SU-DHL-6 (cell line): ENCODE measurements at regions not wholly inside any gene's neighbourhood (a gene's known extent, or its start where the extent isn't known, plus 50 kb on each side); places are given as distances from the start of the nearest gene placed in this dataset.

Experiments used
- H2AFZ ChIP-seq: fragments of 200-600 bp; sonication (generic); 2 replicates; pipeline ENCODE4 v1.6.1; 2014; ENCODE audit warnings: low read depth, mild to moderate bottlenecking, moderate library complexity, mixed read lengths, antibody characterized with exemption, low read length; ENCODE audit not compliant: severe bottlenecking
- H3F3A ChIP-seq: fragments of 200-600 bp; shearing (Covaris generic); 2 replicates; pipeline ENCODE4 v1.6.0; 2016; ENCODE audit warnings: antibody characterized with exemption, mild to moderate bottlenecking; ENCODE audit not compliant: insufficient read depth
- H3K27ac ChIP-seq: fragments of 200-600 bp; sonication (generic); 2 replicates; pipeline ENCODE4 v1.5.1; 2016; ENCODE audit warnings: low read depth, mild to moderate bottlenecking, low read length, moderate library complexity, mixed read lengths
- H3K27me3 ChIP-seq: fragments of 200-600 bp; sonication (generic), shearing (Covaris generic); 2 replicates; pipeline ENCODE4 v1.6.0; 2014; ENCODE audit warnings: mild to moderate bottlenecking, low read length
- H3K36me3 ChIP-seq: fragments of 200-600 bp; sonication (generic); 2 replicates; pipeline ENCODE4 v1.6.1; 2014; ENCODE audit warnings: mild to moderate bottlenecking, low read length, mixed read lengths
- H3K4me2 ChIP-seq: fragments of 300-600, 200-600 bp; shearing (Covaris generic), sonication (generic); 2 replicates; pipeline ENCODE4 v1.6.0; 2014; ENCODE audit warnings: low read length, low read depth, mild to moderate bottlenecking; ENCODE audit not compliant: poor library complexity, severe bottlenecking
- H3K4me3 ChIP-seq: fragments of 200-600 bp; sonication (generic); 2 replicates; pipeline ENCODE4 v1.5.1; 2014; ENCODE audit warnings: antibody characterized with exemption, low read length, mild to moderate bottlenecking, mixed read lengths; ENCODE audit not compliant: insufficient read depth, poor library complexity, severe bottlenecking
- H3K79me2 ChIP-seq: fragments of 200-600 bp; sonication (generic); 2 replicates; pipeline ENCODE4 v1.6.1; 2014; ENCODE audit warnings: mild to moderate bottlenecking, low read length, moderate library complexity; ENCODE audit not compliant: insufficient read depth
- H3K9ac ChIP-seq: fragments of 200-600 bp; sonication (generic); 2 replicates; pipeline ENCODE4 v1.7.0; 2014; ENCODE audit warnings: mild to moderate bottlenecking, low read length
- H3K9me2 ChIP-seq: fragments of 200-600 bp; sonication (generic); replicated peaks from 2 replicates; pipeline ENCODE4 v1.6.1; 2014; ENCODE audit warnings: low read length; ENCODE audit not compliant: insufficient read depth
- H3K9me3 ChIP-seq: fragments of 200-600 bp; sonication (generic); 2 replicates; pipeline ENCODE4 v1.6.1; 2014; ENCODE audit warnings: low read length, mixed read lengths; ENCODE audit not compliant: insufficient read depth
- H4K20me1 ChIP-seq: fragments of 200-600 bp; sonication (generic); 2 replicates; pipeline ENCODE4 v1.6.1; 2014; ENCODE audit warnings: low read depth, mild to moderate bottlenecking, antibody characterized with exemption, low read length, moderate library complexity, mixed read lengths
- EZH2phosphoT487 ChIP-seq: fragments of 200-600 bp; sonication (generic), shearing (Covaris generic); conservative IDR thresholded peaks from 2 replicates; pipeline ENCODE4 v1.6.1; 2018; ENCODE audit warnings: mild to moderate bottlenecking, antibody characterized with exemption, low read length, moderate library complexity, mixed read lengths
- TF ChIP-seq, protein P1 (sequence below): fragments of 200-600 bp; sonication (generic); IDR thresholded peaks from one replicate; pipeline ENCODE4 v1.5.1; 2017; ENCODE audit warnings: antibody characterized with exemption, mild to moderate bottlenecking, low read length, moderate library complexity; ENCODE audit not compliant: insufficient read depth, poor library complexity, severe bottlenecking

- Histone ChIP-seq H3K27ac (no peak overlapping the region), H3K9me3 (no peaks in the 10 kb centered on the region), H3K9ac (no peak overlapping the region), H3K4me3 (no peak overlapping the region), H3K36me3 (no peaks in the 10 kb centered on the region), H3K9me2 (no peaks in the 10 kb centered on the region; the same call in 1 of the 2 replicates), H2AFZ (no peak overlapping the region), H3F3A (no peaks in the 10 kb centered on the region), H3K27me3 (no peaks in the 10 kb centered on the region), H4K20me1 (no peaks in the 10 kb centered on the region), H3K4me2 (no peak overlapping the region), H3K79me2 (no peaks in the 10 kb centered on the region)
- no peak for TF ChIP-seq EZH2phosphoT487
- TF ChIP-seq, protein P1, sequence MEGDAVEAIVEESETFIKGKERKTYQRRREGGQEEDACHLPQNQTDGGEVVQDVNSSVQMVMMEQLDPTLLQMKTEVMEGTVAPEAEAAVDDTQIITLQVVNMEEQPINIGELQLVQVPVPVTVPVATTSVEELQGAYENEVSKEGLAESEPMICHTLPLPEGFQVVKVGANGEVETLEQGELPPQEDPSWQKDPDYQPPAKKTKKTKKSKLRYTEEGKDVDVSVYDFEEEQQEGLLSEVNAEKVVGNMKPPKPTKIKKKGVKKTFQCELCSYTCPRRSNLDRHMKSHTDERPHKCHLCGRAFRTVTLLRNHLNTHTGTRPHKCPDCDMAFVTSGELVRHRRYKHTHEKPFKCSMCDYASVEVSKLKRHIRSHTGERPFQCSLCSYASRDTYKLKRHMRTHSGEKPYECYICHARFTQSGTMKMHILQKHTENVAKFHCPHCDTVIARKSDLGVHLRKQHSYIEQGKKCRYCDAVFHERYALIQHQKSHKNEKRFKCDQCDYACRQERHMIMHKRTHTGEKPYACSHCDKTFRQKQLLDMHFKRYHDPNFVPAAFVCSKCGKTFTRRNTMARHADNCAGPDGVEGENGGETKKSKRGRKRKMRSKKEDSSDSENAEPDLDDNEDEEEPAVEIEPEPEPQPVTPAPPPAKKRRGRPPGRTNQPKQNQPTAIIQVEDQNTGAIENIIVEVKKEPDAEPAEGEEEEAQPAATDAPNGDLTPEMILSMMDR, result no peak
Observed at GRCh38 chr5:109981979-109982378, 292.3 kb downstream of the MAN2A1 start.

- H3K36me3 ChIP-seq, result no peaks in the 10 kb centered on the region
- H3K27ac ChIP-seq, result no peak overlapping the region
- H3K4me3 ChIP-seq, result no peak overlapping the region
- H3K27me3 ChIP-seq, result no peaks in the 10 kb centered on the region
- H3K9ac ChIP-seq, result no peak overlapping the region
- no peaks in the 10 kb centered on the region; the same call in 1 of the 2 replicates for H3K9me2 ChIP-seq
- H3K9me3 ChIP-seq, result no peaks in the 10 kb centered on the region
- TF ChIP-seq EZH2phosphoT487, result no peak
- TF ChIP-seq, protein P1, result no peak
- no peak overlapping the region for H2AFZ ChIP-seq
- no peaks in the 10 kb centered on the region for H4K20me1 ChIP-seq
- H3K4me2 ChIP-seq, result no peak overlapping the region
- H3K79me2 ChIP-seq, result no peaks in the 10 kb centered on the region
- H3F3A ChIP-seq, result no peaks in the 10 kb centered on the region
Observed at GRCh38 chr5:109982966-109983534, 293.3 kb downstream of the MAN2A1 start.

DNA sequence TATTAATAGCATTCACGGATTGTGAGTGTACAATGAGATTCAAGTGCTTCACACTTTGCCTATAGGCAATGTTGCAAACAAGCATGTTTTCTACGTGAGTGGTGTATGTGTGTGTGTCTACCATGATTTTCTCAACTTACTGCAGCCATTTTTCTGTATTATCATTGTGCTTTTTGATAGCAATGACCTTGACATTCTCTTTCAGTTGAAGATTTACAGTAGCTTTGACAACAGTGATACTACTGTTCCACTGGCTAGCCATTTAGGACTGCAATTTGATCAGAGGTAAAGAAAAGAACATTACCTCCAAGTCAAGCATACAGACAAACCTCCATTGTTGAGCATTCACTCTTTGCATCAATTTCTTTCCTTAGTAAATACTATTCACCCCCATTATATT, 297.0 kb downstream of the MAN2A1 start:
- H3K27me3 ChIP-seq, result no peaks in the 10 kb centered on the region
- H4K20me1 ChIP-seq, result no peaks in the 10 kb centered on the region
- no peaks in the 10 kb centered on the region for H3K9me3 ChIP-seq
- no peak overlapping the region for H3K4me2 ChIP-seq
- H3K9ac ChIP-seq, result no peak overlapping the region
- H3K4me3 ChIP-seq, result no peak overlapping the region
- no peaks in the 10 kb centered on the region for H3K79me2 ChIP-seq
- no peak for TF ChIP-seq EZH2phosphoT487
- TF ChIP-seq, protein P1, result no peak
- H3F3A ChIP-seq, result no peaks in the 10 kb centered on the region
- no peak overlapping the region for H3K27ac ChIP-seq
- no peaks in the 10 kb centered on the region for H3K36me3 ChIP-seq
- no peaks in the 10 kb centered on the region; the same call in 1 of the 2 replicates for H3K9me2 ChIP-seq
- no peak overlapping the region for H2AFZ ChIP-seq
